GM12892 (cell line): ENCODE measurements at regions not wholly inside any gene's neighbourhood (a gene's known extent, or its start where the extent isn't known, plus 50 kb on each side); places are given as distances from the start of the nearest gene placed in this dataset.

Source experiments
- POLR2A ChIP-seq: IDR thresholded peaks from 2 replicates; pipeline ENCODE4 v1.6.1; 2011; ENCODE audit warnings: low read depth, low read length, control low read depth
- POLR2AphosphoS5 ChIP-seq: IDR thresholded peaks from 2 replicates; pipeline ENCODE4 v1.6.1; 2011; ENCODE audit warnings: low read depth, low read length, control low read depth

DNA sequence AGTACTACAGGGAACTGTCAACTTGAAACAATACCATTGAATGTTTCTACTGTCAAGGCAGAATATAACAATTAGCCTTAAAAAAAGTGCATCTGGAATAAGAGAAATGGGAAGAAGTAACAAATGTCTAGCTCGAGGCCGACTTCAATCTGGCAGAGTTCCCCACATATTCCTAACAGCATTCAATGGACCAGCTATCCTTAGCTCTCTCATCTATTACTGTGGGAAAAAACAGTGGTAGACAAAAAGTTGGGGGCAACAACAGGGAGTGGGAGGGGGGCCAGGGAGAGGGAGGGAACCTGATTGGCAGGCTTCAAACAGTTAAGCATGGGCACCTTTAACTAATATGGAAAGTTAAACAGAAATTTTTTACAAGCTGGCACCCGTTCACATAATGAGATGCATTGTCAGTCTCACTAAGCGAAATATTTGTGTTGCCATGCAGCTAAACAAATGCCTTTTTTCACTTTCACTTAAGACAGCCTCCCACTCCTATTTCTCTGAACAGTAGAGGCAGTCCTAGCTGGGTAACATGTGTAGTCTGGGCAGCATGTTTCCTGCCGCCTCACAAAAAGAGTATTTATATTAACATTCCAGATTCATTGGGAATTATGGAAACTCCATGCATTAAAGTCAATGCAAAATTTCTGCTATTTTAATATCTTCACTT is 62.2 kb upstream of the SOX6 start:
- TF ChIP-seq POLR2AphosphoS5 (no peak), POLR2A (no peak)
